SU-DHL-6 (cell line): ENCODE measurements at regions not wholly inside any gene's neighbourhood (a gene's known extent, or its start where the extent isn't known, plus 50 kb on each side); places are given as distances from the start of the nearest gene placed in this dataset.

Experiments
- H2AFZ ChIP-seq: fragments of 200-600 bp; sonication (generic); 2 replicates; pipeline ENCODE4 v1.6.1; 2014; ENCODE audit warnings: low read depth, mild to moderate bottlenecking, moderate library complexity, mixed read lengths, antibody characterized with exemption, low read length; ENCODE audit not compliant: severe bottlenecking
- H3F3A ChIP-seq: fragments of 200-600 bp; shearing (Covaris generic); 2 replicates; pipeline ENCODE4 v1.6.0; 2016; ENCODE audit warnings: antibody characterized with exemption, mild to moderate bottlenecking; ENCODE audit not compliant: insufficient read depth
- H3K27ac ChIP-seq: fragments of 200-600 bp; sonication (generic); 2 replicates; pipeline ENCODE4 v1.5.1; 2016; ENCODE audit warnings: low read depth, mild to moderate bottlenecking, low read length, moderate library complexity, mixed read lengths
- H3K27me3 ChIP-seq: fragments of 200-600 bp; sonication (generic), shearing (Covaris generic); 2 replicates; pipeline ENCODE4 v1.6.0; 2014; ENCODE audit warnings: mild to moderate bottlenecking, low read length
- H3K36me3 ChIP-seq: fragments of 200-600 bp; sonication (generic); 2 replicates; pipeline ENCODE4 v1.6.1; 2014; ENCODE audit warnings: mild to moderate bottlenecking, low read length, mixed read lengths
- H3K4me2 ChIP-seq: fragments of 300-600, 200-600 bp; shearing (Covaris generic), sonication (generic); 2 replicates; pipeline ENCODE4 v1.6.0; 2014; ENCODE audit warnings: low read length, low read depth, mild to moderate bottlenecking; ENCODE audit not compliant: poor library complexity, severe bottlenecking
- H3K4me3 ChIP-seq: fragments of 200-600 bp; sonication (generic); 2 replicates; pipeline ENCODE4 v1.5.1; 2014; ENCODE audit warnings: antibody characterized with exemption, low read length, mild to moderate bottlenecking, mixed read lengths; ENCODE audit not compliant: insufficient read depth, poor library complexity, severe bottlenecking
- H3K79me2 ChIP-seq: fragments of 200-600 bp; sonication (generic); 2 replicates; pipeline ENCODE4 v1.6.1; 2014; ENCODE audit warnings: mild to moderate bottlenecking, low read length, moderate library complexity; ENCODE audit not compliant: insufficient read depth
- H3K9ac ChIP-seq: fragments of 200-600 bp; sonication (generic); 2 replicates; pipeline ENCODE4 v1.7.0; 2014; ENCODE audit warnings: mild to moderate bottlenecking, low read length
- H3K9me2 ChIP-seq: fragments of 200-600 bp; sonication (generic); replicated peaks from 2 replicates; pipeline ENCODE4 v1.6.1; 2014; ENCODE audit warnings: low read length; ENCODE audit not compliant: insufficient read depth
- H3K9me3 ChIP-seq: fragments of 200-600 bp; sonication (generic); 2 replicates; pipeline ENCODE4 v1.6.1; 2014; ENCODE audit warnings: low read length, mixed read lengths; ENCODE audit not compliant: insufficient read depth
- H4K20me1 ChIP-seq: fragments of 200-600 bp; sonication (generic); 2 replicates; pipeline ENCODE4 v1.6.1; 2014; ENCODE audit warnings: low read depth, mild to moderate bottlenecking, antibody characterized with exemption, low read length, moderate library complexity, mixed read lengths
- CTCF ChIP-seq: fragments of 200-600 bp; sonication (generic); IDR thresholded peaks from one replicate; pipeline ENCODE4 v1.5.1; 2017; ENCODE audit warnings: antibody characterized with exemption, mild to moderate bottlenecking, low read length, moderate library complexity; ENCODE audit not compliant: insufficient read depth, poor library complexity, severe bottlenecking
- EZH2phosphoT487 ChIP-seq: fragments of 200-600 bp; sonication (generic), shearing (Covaris generic); conservative IDR thresholded peaks from 2 replicates; pipeline ENCODE4 v1.6.1; 2018; ENCODE audit warnings: mild to moderate bottlenecking, antibody characterized with exemption, low read length, moderate library complexity, mixed read lengths

GRCh38 chr15:96559631-96560030, 229.1 kb downstream of the NR2F2 start:
- Histone ChIP-seq H3K27me3 (no peaks in the 10 kb centered on the region), H3K79me2 (no peaks in the 10 kb centered on the region), H3K27ac (no peak overlapping the region), H3K36me3 (no peaks in the 10 kb centered on the region), H3K9ac (no peak overlapping the region), H3K9me3 (no peaks in the 10 kb centered on the region), H3F3A (no peaks in the 10 kb centered on the region), H2AFZ (no peak overlapping the region), H3K4me2 (no peak overlapping the region), H3K4me3 (no peak overlapping the region), H3K9me2 (no peaks in the 10 kb centered on the region), H4K20me1 (no peaks in the 10 kb centered on the region)
- TF ChIP-seq CTCF = no peak
- TF ChIP-seq EZH2phosphoT487 = no peak

DNA sequence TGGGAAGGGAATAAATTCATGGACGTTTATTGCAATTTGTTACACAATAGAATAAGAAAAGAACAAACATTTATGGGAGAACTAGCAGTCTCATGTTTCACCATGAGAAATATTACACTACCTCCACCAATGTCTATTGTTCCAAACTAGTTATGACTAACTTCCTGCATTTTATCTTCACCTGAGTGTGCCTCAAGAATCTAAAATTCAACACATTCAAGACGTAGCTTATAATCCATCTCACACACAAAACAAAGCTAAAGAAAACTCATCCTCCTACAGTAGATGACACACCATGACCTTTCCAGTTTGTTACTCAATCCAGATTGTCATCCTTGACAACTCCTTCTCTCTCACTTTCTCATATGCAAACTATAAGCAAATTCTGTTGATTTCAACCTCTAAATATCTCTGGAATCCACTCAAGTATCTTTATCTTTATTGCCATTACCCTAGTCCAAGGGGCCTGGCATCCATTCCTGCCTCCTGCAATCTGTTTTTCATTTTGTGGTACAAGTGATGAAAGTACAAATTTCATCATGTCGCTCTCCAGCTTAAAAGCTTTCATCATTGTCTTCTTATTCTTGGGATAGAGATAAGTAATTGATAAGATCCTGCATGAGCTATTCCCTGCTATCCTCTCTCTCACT, 229.9 kb downstream of the NR2F2 start:
- Histone ChIP-seq H3K27me3 (no peaks in the 10 kb centered on the region), H2AFZ (no peak overlapping the region), H3K4me3 (no peak overlapping the region), H3F3A (no peaks in the 10 kb centered on the region), H3K79me2 (no peaks in the 10 kb centered on the region), H4K20me1 (no peaks in the 10 kb centered on the region), H3K9me3 (no peaks in the 10 kb centered on the region), H3K27ac (no peak overlapping the region), H3K36me3 (no peaks in the 10 kb centered on the region), H3K4me2 (no peak overlapping the region), H3K9me2 (no peaks in the 10 kb centered on the region), H3K9ac (no peak overlapping the region)
- no peak for TF ChIP-seq CTCF
- TF ChIP-seq EZH2phosphoT487 = no peak

- no peak overlapping the region for H3K27ac ChIP-seq
- TF ChIP-seq CTCF (no peak), EZH2phosphoT487 (no peak)
- no peaks in the 10 kb centered on the region for H3K9me2 ChIP-seq
- no peaks in the 10 kb centered on the region for H3K36me3 ChIP-seq
- no peak overlapping the region for H3K4me2 ChIP-seq
- no peaks in the 10 kb centered on the region for H4K20me1 ChIP-seq
- H2AFZ ChIP-seq = no peak overlapping the region
- no peak overlapping the region for H3K4me3 ChIP-seq
- no peaks in the 10 kb centered on the region for H3K79me2 ChIP-seq
- no peaks in the 10 kb centered on the region for H3K9me3 ChIP-seq
- H3F3A ChIP-seq = no peaks in the 10 kb centered on the region
- no peak overlapping the region for H3K9ac ChIP-seq
- no peaks in the 10 kb centered on the region for H3K27me3 ChIP-seq
Observed at GRCh38 chr15:96561593-96561992, 231.1 kb downstream of the NR2F2 start.
